Endothelial cell (in vitro differentiated cells): ENCODE measurements at regions not wholly inside any gene's neighbourhood (a gene's known extent, or its start where the extent isn't known, plus 50 kb on each side); places are given as distances from the start of the nearest gene placed in this dataset.

ENCODE experiments used
- DNase-seq: peaks from one replicate; pipeline ENCODE4 v3.0.0; 2021; ENCODE audit warnings: low spot score
- H3K27ac Mint-ChIP-seq: one replicate; pipeline ENCODE4 v1.8.0; 2021; ENCODE audit warnings: mixed read lengths, inconsistent platforms; ENCODE audit not compliant: unreplicated experiment
- H3K27me3 Mint-ChIP-seq: one replicate; pipeline ENCODE4 v1.8.0; 2021; ENCODE audit warnings: mild to moderate bottlenecking, moderate library complexity, mixed read lengths, inconsistent platforms; ENCODE audit not compliant: unreplicated experiment
- H3K36me3 Mint-ChIP-seq: one replicate; pipeline ENCODE4 v1.8.0; 2021; ENCODE audit warnings: mild to moderate bottlenecking, low read depth, mixed read lengths, inconsistent platforms; ENCODE audit not compliant: unreplicated experiment
- H3K4me1 Mint-ChIP-seq: one replicate; pipeline ENCODE4 v1.8.0; 2021; ENCODE audit warnings: mild to moderate bottlenecking, mixed read lengths, inconsistent platforms; ENCODE audit not compliant: unreplicated experiment
- H3K4me3 Mint-ChIP-seq: one replicate; pipeline ENCODE4 v1.8.0; 2021; ENCODE audit warnings: mild to moderate bottlenecking, mixed read lengths, inconsistent platforms; ENCODE audit not compliant: unreplicated experiment
- H3K9me3 Mint-ChIP-seq: one replicate; pipeline ENCODE4 v1.8.0; 2021; ENCODE audit warnings: mixed read lengths, inconsistent platforms; ENCODE audit not compliant: unreplicated experiment
- TF ChIP-seq, protein P1 (sequence below): fragments of 200-600 bp; sonication (generic); IDR thresholded peaks from one replicate; pipeline ENCODE4 v1.5.0; 2021; ENCODE audit warnings: antibody characterized with exemption; ENCODE audit not compliant: unreplicated experiment

DNA sequence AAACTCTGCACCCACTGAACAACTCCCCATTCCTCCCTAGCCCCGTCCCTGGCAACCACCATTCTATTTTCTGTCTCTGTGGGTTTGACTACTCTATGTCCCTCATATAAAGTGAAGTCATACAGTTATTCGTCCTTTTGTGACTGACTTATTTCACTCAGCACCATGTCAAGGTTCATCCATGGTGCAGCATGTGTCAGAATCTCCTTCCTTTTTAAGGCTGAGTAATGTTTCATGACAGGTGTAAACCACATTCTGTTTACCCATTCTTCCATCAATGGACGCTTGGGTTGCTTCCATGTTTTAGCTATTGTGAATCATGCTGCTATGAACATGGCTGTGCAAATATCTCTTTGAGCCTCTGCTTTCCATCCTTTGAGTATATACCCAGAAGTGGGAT, 192.3 kb upstream of the NSMCE3 start:
- Mint-ChIP-seq H3K4me1 (peaks cover 15% of the 10 kb centered on the region), H3K27me3 (peaks cover 3% of the 10 kb centered on the region), H3K36me3 (no peaks in the 10 kb centered on the region)

DNA sequence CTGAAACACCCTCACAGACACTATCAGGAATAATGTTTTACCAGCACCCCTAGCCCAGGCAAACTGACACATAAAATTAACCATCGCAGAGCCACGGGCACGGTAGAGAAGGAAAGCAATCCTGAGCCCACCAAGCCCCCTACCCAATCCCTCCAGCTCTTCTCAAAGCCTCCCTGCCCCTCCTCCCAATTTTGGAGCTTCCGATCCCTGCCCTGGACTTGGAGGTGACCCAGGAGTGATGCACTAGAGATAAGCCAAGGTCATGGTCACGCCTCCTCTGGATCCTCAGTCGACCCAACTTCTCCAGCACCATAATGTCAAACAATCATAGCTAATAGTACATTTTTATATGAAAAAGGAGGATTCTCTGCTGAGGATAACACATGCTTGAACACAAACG, 188.7 kb upstream of the NSMCE3 start:
- Mint-ChIP-seq H3K27me3 (no peaks in the 10 kb centered on the region), H3K36me3 (no peaks in the 10 kb centered on the region), H3K9me3 (no peaks in the 10 kb centered on the region), H3K27ac (no peak overlapping the region), H3K4me1 (peaks cover 31% of the 10 kb centered on the region), H3K4me3 (no peak overlapping the region)
- TF ChIP-seq, protein P1, sequence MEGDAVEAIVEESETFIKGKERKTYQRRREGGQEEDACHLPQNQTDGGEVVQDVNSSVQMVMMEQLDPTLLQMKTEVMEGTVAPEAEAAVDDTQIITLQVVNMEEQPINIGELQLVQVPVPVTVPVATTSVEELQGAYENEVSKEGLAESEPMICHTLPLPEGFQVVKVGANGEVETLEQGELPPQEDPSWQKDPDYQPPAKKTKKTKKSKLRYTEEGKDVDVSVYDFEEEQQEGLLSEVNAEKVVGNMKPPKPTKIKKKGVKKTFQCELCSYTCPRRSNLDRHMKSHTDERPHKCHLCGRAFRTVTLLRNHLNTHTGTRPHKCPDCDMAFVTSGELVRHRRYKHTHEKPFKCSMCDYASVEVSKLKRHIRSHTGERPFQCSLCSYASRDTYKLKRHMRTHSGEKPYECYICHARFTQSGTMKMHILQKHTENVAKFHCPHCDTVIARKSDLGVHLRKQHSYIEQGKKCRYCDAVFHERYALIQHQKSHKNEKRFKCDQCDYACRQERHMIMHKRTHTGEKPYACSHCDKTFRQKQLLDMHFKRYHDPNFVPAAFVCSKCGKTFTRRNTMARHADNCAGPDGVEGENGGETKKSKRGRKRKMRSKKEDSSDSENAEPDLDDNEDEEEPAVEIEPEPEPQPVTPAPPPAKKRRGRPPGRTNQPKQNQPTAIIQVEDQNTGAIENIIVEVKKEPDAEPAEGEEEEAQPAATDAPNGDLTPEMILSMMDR, result no peak
- DNase-seq, result no peak

More for the DNA sequence above, 192.3 kb upstream of the NSMCE3 start:
- DNase-seq, result no peak
- TF ChIP-seq, protein P1, result no peak
- H3K9me3 Mint-ChIP-seq, result no peaks in the 10 kb centered on the region
- peak overlapping the region; percentile 22 for H3K4me3 Mint-ChIP-seq
- no peak overlapping the region for H3K27ac Mint-ChIP-seq

DNA sequence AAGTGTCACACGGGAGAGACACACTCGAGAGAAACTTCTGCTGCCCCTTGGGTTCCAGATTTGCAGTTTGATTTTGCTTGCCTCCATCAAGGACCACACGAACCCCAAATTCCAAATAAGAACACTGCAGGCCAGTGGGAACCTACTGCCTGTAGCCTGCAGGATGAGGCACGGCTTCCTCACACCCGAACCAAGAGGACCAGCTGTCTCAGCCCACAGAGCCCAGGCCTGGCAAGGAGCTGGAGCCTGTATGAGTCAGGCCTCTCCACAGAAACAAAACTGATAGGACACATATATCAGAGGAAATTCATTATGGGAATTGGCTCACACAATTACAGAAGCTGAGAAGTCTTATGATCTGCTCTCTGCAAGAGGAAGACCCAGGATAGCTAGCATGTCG, 188.1 kb upstream of the NSMCE3 start:
- Mint-ChIP-seq H3K9me3 (no peaks in the 10 kb centered on the region), H3K36me3 (no peaks in the 10 kb centered on the region), H3K27ac (no peak overlapping the region), H3K27me3 (no peaks in the 10 kb centered on the region), H3K4me3 (no peak overlapping the region), H3K4me1 (peaks cover 37% of the 10 kb centered on the region)
- TF ChIP-seq, protein P1, result no peak
- DNase-seq, result no peak

DNA sequence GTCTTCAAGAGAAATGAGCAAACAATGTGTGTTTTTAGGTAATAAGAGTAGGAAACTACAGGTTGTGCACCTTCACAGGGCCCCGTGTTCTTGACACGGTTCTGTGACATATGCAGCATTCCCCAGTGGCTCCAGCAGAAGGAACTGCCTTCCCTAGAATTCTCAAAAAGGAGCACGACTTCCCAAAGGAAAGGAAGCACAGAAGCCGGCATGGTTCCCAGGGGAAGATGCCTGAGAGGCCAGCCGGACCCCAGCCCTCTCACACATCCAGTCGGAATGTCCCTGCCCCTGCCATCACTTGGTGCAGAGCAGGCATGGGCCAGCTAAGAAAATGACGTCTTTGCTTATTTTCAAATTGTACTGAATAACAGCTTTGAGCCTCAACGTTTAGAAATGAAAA, 187.3 kb upstream of the NSMCE3 start:
- H3K36me3 Mint-ChIP-seq, result no peaks in the 10 kb centered on the region
- no peaks in the 10 kb centered on the region for H3K27me3 Mint-ChIP-seq
- peaks cover 45% of the 10 kb centered on the region for H3K4me1 Mint-ChIP-seq

DNA sequence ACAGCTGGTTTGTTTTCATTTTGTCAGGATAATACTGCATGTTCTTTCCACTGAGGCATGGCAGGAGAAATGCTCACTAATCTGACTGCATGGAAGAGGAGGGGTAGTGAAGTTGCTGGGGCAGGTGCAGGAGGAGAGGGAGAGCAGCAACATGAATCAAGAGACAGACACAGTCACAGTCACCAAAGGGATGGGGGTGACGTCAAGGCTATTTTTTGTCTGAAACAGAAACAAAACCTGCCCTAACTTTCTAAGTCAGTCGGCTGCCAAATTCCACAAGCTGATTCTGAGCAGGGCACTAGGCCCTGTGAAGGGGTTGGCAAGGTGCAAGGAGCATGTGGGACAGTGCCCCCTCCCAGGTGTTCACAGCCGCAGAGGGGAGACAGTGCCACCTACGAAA, 186.6 kb upstream of the NSMCE3 start:
- no peak for DNase-seq
- Mint-ChIP-seq H3K27ac (no peak overlapping the region), H3K9me3 (no peaks in the 10 kb centered on the region), H3K4me3 (no peak overlapping the region), H3K36me3 (no peaks in the 10 kb centered on the region), H3K4me1 (peaks cover 51% of the 10 kb centered on the region), H3K27me3 (no peaks in the 10 kb centered on the region)
- TF ChIP-seq, protein P1, result no peak

More for the DNA sequence above, 187.3 kb upstream of the NSMCE3 start:
- no peaks in the 10 kb centered on the region for H3K9me3 Mint-ChIP-seq
- DNase-seq, result no peak
- TF ChIP-seq, protein P1, result no peak
- no peak overlapping the region for H3K4me3 Mint-ChIP-seq
- H3K27ac Mint-ChIP-seq, result no peak overlapping the region
